H1 (cell line): ENCODE measurements at regions not wholly inside any gene's neighbourhood (a gene's known extent, or its start where the extent isn't known, plus 50 kb on each side); places are given as distances from the start of the nearest gene placed in this dataset.

Experiments
- BACH1 ChIP-seq: IDR thresholded peaks from 2 replicates; pipeline ENCODE4 v1.6.1; 2012; ENCODE audit warnings: low read length, improper control_type of control experiment

GRCh38 chr12:42002563-42002962 lies 142.1 kb downstream of the GXYLT1 start (continued):
- no peak for TF ChIP-seq BACH1
- TF ChIP-seq, all 59 proteins: peak for 0
